DOHH2 (cell line): ENCODE measurements at regions not wholly inside any gene's neighbourhood (a gene's known extent, or its start where the extent isn't known, plus 50 kb on each side); places are given as distances from the start of the nearest gene placed in this dataset.
"Not testable (repeated sequence)": the region's sequence is repeated elsewhere in the genome, so short reads cannot be mapped to it uniquely, and the experiment has no call there.

ENCODE experiments used
- CTCF ChIP-seq: fragments of 200-600 bp; sonication (generic); IDR thresholded peaks from one replicate; pipeline ENCODE4 v1.5.1; 2014; ENCODE audit warnings: antibody characterized with exemption, mild to moderate bottlenecking, low read depth, low read length; ENCODE audit not compliant: poor library complexity, severe bottlenecking
- EZH2phosphoT487 ChIP-seq: fragments of 200-600 bp; sonication (generic); IDR thresholded peaks from 2 replicates; pipeline ENCODE4 v1.6.1; 2017; ENCODE audit warnings: borderline replicate concordance, mild to moderate bottlenecking, antibody characterized with exemption, low read length, moderate library complexity, mixed read lengths

- TF ChIP-seq EZH2phosphoT487, CTCF: not testable (repeated sequence)
Observed at GRCh38 chr15:20282491-20282943, 259.1 kb downstream of the GOLGA6L6 start.
